Osteoblast (primary cell): ENCODE measurements at regions not wholly inside any gene's neighbourhood (a gene's known extent, or its start where the extent isn't known, plus 50 kb on each side); places are given as distances from the start of the nearest gene placed in this dataset.

Source experiments
- DNase-seq: peaks from one replicate; pipeline ENCODE4 v3.0.0; 2011; ENCODE audit warnings: low spot score, mixed read lengths; ENCODE audit not compliant: insufficient read length; ENCODE audit errors: missing footprints
- H2AFZ ChIP-seq: 2 replicates; pipeline ENCODE4 v1.6.0; 2011; ENCODE audit warnings: mild to moderate bottlenecking, low read length
- H3K27ac ChIP-seq: 2 replicates; pipeline ENCODE4 v1.5.1; 2011; ENCODE audit warnings: mild to moderate bottlenecking, low read depth, low read length, moderate library complexity
- H3K27me3 ChIP-seq: 2 replicates; pipeline ENCODE4 v1.6.0; 2012; ENCODE audit warnings: mild to moderate bottlenecking, control low read depth, inconsistent platforms, low read length, moderate library complexity; ENCODE audit not compliant: insufficient read depth
- H3K36me3 ChIP-seq: 2 replicates; pipeline ENCODE4 v1.5.1; 2011; ENCODE audit warnings: mild to moderate bottlenecking, low read length, control low read depth, moderate library complexity; ENCODE audit not compliant: insufficient read depth
- H3K4me1 ChIP-seq: 2 replicates; pipeline ENCODE4 v1.5.1; 2011; ENCODE audit warnings: mild to moderate bottlenecking, low read length, control low read depth, moderate library complexity; ENCODE audit not compliant: insufficient read depth
- H3K4me2 ChIP-seq: 2 replicates; pipeline ENCODE4 v1.6.0; 2011; ENCODE audit warnings: mild to moderate bottlenecking, low read length; ENCODE audit not compliant: insufficient read depth
- H3K4me3 ChIP-seq: fragments of 200-600 bp; sonication (generic); 3 replicates; pipeline ENCODE4 v1.5.1; 2012; ENCODE audit warnings: mild to moderate bottlenecking, low read length, inconsistent platforms; ENCODE audit not compliant: insufficient read depth
- H3K79me2 ChIP-seq: 2 replicates; pipeline ENCODE4 v1.6.0; 2012; ENCODE audit warnings: mild to moderate bottlenecking, low read length, control low read depth, inconsistent platforms; ENCODE audit not compliant: insufficient read depth
- H3K9me3 ChIP-seq: 2 replicates; pipeline ENCODE4 v1.5.1; 2011; ENCODE audit warnings: low read depth, low read length, control low read depth
- H4K20me1 ChIP-seq: 2 replicates; pipeline ENCODE4 v1.6.0; 2012; ENCODE audit warnings: mild to moderate bottlenecking, low read length, control low read depth; ENCODE audit not compliant: insufficient read depth
- TF ChIP-seq, protein P1 (sequence below): IDR thresholded peaks from 2 replicates; pipeline ENCODE4 v1.5.1; 2011; ENCODE audit warnings: mild to moderate bottlenecking, low read depth, low read length, moderate library complexity; ENCODE audit errors: extremely low read depth

- peaks cover 11% of the 10 kb centered on the region for H3K27me3 ChIP-seq
- peaks cover 9% of the 10 kb centered on the region for H3K4me1 ChIP-seq
- no peak overlapping the region for H3K27ac ChIP-seq
- TF ChIP-seq, protein P1, sequence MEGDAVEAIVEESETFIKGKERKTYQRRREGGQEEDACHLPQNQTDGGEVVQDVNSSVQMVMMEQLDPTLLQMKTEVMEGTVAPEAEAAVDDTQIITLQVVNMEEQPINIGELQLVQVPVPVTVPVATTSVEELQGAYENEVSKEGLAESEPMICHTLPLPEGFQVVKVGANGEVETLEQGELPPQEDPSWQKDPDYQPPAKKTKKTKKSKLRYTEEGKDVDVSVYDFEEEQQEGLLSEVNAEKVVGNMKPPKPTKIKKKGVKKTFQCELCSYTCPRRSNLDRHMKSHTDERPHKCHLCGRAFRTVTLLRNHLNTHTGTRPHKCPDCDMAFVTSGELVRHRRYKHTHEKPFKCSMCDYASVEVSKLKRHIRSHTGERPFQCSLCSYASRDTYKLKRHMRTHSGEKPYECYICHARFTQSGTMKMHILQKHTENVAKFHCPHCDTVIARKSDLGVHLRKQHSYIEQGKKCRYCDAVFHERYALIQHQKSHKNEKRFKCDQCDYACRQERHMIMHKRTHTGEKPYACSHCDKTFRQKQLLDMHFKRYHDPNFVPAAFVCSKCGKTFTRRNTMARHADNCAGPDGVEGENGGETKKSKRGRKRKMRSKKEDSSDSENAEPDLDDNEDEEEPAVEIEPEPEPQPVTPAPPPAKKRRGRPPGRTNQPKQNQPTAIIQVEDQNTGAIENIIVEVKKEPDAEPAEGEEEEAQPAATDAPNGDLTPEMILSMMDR: no peak
- no peaks in the 10 kb centered on the region for H3K79me2 ChIP-seq
- no peaks in the 10 kb centered on the region for H3K9me3 ChIP-seq
- no peaks in the 10 kb centered on the region for H4K20me1 ChIP-seq
- no peak overlapping the region for H3K4me3 ChIP-seq
- H3K36me3 ChIP-seq: no peaks in the 10 kb centered on the region
- no peak overlapping the region for H2AFZ ChIP-seq
- H3K4me2 ChIP-seq: no peak overlapping the region
- DNase-seq: peak; percentile 87
Measured at GRCh38 chr18:79608069-79608468, 71.5 kb upstream of the CTDP1 start.

DNA sequence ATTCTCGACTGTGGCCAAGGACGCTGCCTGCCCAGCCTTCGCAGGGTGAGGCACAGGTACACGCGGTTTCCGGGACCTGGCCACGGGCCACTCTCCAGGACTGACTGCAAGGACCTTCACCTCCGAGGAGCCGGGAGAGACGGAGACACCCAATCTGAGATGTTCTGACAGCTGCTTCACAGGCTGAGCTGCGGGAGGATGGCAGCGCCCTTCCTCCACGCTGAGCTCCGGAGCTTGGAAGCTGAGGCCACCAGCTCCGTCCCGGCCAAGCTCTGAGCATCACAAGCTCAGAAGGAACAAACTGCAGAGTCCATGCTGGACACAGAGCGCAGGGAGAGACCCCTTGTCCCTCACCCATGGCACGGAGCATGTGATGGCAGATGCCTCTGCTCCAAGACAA is 71.1 kb upstream of the CTDP1 start:
- H3K9me3 ChIP-seq: no peaks in the 10 kb centered on the region
- H3K27me3 ChIP-seq: peaks cover 11% of the 10 kb centered on the region
- H3K27ac ChIP-seq: no peak overlapping the region
- no peak for DNase-seq
- TF ChIP-seq, protein P1: no peak
- H2AFZ ChIP-seq: no peak overlapping the region
- H4K20me1 ChIP-seq: no peaks in the 10 kb centered on the region
- no peak overlapping the region for H3K4me3 ChIP-seq
- H3K4me1 ChIP-seq: peaks cover 9% of the 10 kb centered on the region
- H3K36me3 ChIP-seq: no peaks in the 10 kb centered on the region
- no peaks in the 10 kb centered on the region for H3K79me2 ChIP-seq
- H3K4me2 ChIP-seq: no peak overlapping the region

- H3K4me2 ChIP-seq: no peak overlapping the region
- H3K4me1 ChIP-seq: peaks cover 9% of the 10 kb centered on the region
- no peaks in the 10 kb centered on the region for H3K79me2 ChIP-seq
- H3K4me3 ChIP-seq: no peak overlapping the region
- DNase-seq: peak; percentile 73
- TF ChIP-seq, protein P1: no peak
- H3K36me3 ChIP-seq: no peaks in the 10 kb centered on the region
- H3K27me3 ChIP-seq: peaks cover 11% of the 10 kb centered on the region
- no peaks in the 10 kb centered on the region for H3K9me3 ChIP-seq
- H3K27ac ChIP-seq: no peak overlapping the region
- H2AFZ ChIP-seq: no peak overlapping the region
- H4K20me1 ChIP-seq: no peaks in the 10 kb centered on the region
Measured at GRCh38 chr18:79608999-79609461, 70.6 kb upstream of the CTDP1 start.

DNA sequence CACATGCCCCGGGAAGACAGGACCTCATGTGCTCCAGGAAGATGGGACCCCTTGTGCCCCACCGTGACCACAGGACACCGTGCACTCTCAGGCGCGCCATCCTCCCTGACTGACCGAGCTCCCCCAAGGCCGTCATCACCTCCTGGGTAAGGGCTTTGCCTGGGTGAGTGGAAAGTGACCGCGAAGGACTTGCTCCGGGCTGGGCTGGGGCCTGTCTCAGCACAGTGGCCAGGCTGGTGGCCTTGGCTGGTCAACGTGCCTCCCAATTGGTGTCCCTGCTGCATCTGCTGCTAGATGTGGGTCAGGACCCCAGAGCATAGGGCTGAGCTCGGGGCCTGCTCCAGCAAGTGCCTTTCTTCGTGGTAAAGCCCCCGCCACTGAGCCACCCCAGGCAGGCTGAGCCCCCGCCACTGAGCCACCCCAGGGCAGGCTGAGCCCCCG is 69.7 kb upstream of the CTDP1 start:
- H2AFZ ChIP-seq: no peak overlapping the region
- TF ChIP-seq, protein P1: no peak

More for the DNA sequence above, 69.7 kb upstream of the CTDP1 start:
- peak; percentile 87 for DNase-seq
- Histone ChIP-seq H3K4me2 (no peak overlapping the region), H3K27ac (no peak overlapping the region), H3K79me2 (no peaks in the 10 kb centered on the region), H3K27me3 (peaks cover 11% of the 10 kb centered on the region), H3K4me3 (no peak overlapping the region), H3K4me1 (peaks cover 9% of the 10 kb centered on the region), H3K36me3 (no peaks in the 10 kb centered on the region), H3K9me3 (no peaks in the 10 kb centered on the region), H4K20me1 (no peaks in the 10 kb centered on the region)
